Inferior parietal cortex (tissue), 1 donor: ENCODE measurements at regions not wholly inside any gene's neighbourhood (a gene's known extent, or its start where the extent isn't known, plus 50 kb on each side); places are given as distances from the start of the nearest gene placed in this dataset.

ENCODE experiments used
- DNase-seq: peaks from one replicate; pipeline ENCODE4 v3.0.0-alpha.2; 2016; ENCODE audit errors: extremely low spot score

GRCh38 chr4:124177647-124178425 is 534.7 kb downstream of the ANKRD50 start:
- no peak for DNase-seq

GRCh38 chr4:124178449-124179021 is 534.0 kb downstream of the ANKRD50 start:
- no peak for DNase-seq

- no peak for DNase-seq
Measured at GRCh38 chr4:124179506-124180186, 532.9 kb downstream of the ANKRD50 start.

- no peak for DNase-seq
Measured at GRCh38 chr4:124181039-124181438, 531.5 kb downstream of the ANKRD50 start.

- DNase-seq: no peak
Measured at GRCh38 chr4:124183231-124183630, 529.3 kb downstream of the ANKRD50 start.

- DNase-seq: no peak
Measured at GRCh38 chr4:124183926-124184325, 528.6 kb downstream of the ANKRD50 start.

GRCh38 chr4:124184792-124185191 is 527.7 kb downstream of the ANKRD50 start:
- DNase-seq: no peak

GRCh38 chr4:124188595-124188994 is 523.9 kb downstream of the ANKRD50 start:
- DNase-seq: no peak

GRCh38 chr4:124189545-124189944 is 523.0 kb downstream of the ANKRD50 start:
- DNase-seq: no peak

- no peak for DNase-seq
Measured at GRCh38 chr4:124191329-124191728, 521.2 kb downstream of the ANKRD50 start.

GRCh38 chr4:124192544-124192943 is 520.0 kb downstream of the ANKRD50 start:
- DNase-seq: no peak

- DNase-seq: no peak
Measured at GRCh38 chr4:124199185-124199584, 513.3 kb downstream of the ANKRD50 start.

GRCh38 chr4:124199755-124200154 is 512.8 kb downstream of the ANKRD50 start:
- no peak for DNase-seq

- no peak for DNase-seq
Measured at GRCh38 chr4:124201636-124202035, 510.9 kb downstream of the ANKRD50 start.

GRCh38 chr4:124202099-124202498 is 510.4 kb downstream of the ANKRD50 start:
- DNase-seq: no peak

- no peak for DNase-seq
Measured at GRCh38 chr4:124203613-124204238, 508.8 kb downstream of the ANKRD50 start.

- DNase-seq: no peak
Measured at GRCh38 chr4:124206779-124207605, 505.5 kb downstream of the ANKRD50 start.

- DNase-seq: no peak
Measured at GRCh38 chr4:124209211-124209610, 503.3 kb downstream of the ANKRD50 start.

- DNase-seq: no peak
Measured at GRCh38 chr4:124209626-124210025, 502.9 kb downstream of the ANKRD50 start.

- no peak for DNase-seq
Measured at GRCh38 chr4:124210746-124211145, 501.8 kb downstream of the ANKRD50 start.

GRCh38 chr4:124212815-124213630 is 499.5 kb downstream of the ANKRD50 start:
- no peak for DNase-seq
